HepG2 (cell line): ENCODE measurements at regions not wholly inside any gene's neighbourhood (a gene's known extent, or its start where the extent isn't known, plus 50 kb on each side); places are given as distances from the start of the nearest gene placed in this dataset.

ENCODE experiments used
- IRF9 ChIP-seq: sonication (generic); formaldehyde crosslinking; IDR thresholded peaks from 2 replicates; pipeline ENCODE4 v1.8.0; 2022; ENCODE audit warnings: missing genetic modification reagents, mild to moderate bottlenecking, borderline replicate concordance
- NCOR1 ChIP-seq: fragments of 200-600 bp; sonication (generic); IDR thresholded peaks from 2 replicates; pipeline ENCODE4 v1.7.0; 2017; ENCODE audit warnings: antibody characterized with exemption, low read length, borderline replicate concordance
- ZFY ChIP-seq: sonication (generic); formaldehyde crosslinking; IDR thresholded peaks from 2 replicates; pipeline ENCODE4 v1.4.0; 2020; ENCODE audit warnings: missing genetic modification reagents
- ZNF619 ChIP-seq: sonication (generic); formaldehyde crosslinking; IDR thresholded peaks from 2 replicates; pipeline ENCODE4 v1.4.0; 2020; ENCODE audit warnings: mild to moderate bottlenecking, missing genetic modification reagents

- no peak for TF ChIP-seq ZNF619
- no peak for TF ChIP-seq IRF9 (CRISPR knock-in tag)
- no peak for TF ChIP-seq ZFY (CRISPR knock-in tag)
- no peak for TF ChIP-seq NCOR1
Measured at GRCh38 chr14:26216786-26217185, 381.0 kb downstream of the NOVA1 start.
